ENCODE measurements at regions not wholly inside any gene's neighbourhood (a gene's known extent, or its start where the extent isn't known, plus 50 kb on each side); places are given as distances from the start of the nearest gene placed in this dataset.
"Not testable (repeated sequence)": the region's sequence is repeated elsewhere in the genome, so short reads cannot be mapped to it uniquely, and the experiment has no call there.

DNA sequence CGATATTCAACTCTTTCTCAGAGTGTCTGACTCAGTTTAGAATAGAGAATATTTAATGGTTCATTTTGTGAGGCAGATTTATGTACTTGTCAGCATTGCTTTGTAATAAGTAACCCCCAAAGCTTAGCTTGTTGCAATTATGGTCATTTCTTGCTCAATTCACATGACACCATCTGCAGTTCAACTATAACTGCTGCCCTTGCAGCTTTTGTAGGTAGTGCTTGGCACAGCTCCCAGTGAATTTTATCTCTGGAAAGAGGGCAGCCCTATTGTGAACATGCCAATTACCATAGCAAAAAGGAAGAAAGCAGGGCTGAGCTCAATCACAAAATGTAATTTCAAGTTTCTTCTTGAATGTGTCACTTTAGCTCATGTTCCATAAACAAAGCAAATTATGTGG, 1587.7 kb upstream of the ACO1 start:
- DNase-seq = peak; percentile 1

DNA sequence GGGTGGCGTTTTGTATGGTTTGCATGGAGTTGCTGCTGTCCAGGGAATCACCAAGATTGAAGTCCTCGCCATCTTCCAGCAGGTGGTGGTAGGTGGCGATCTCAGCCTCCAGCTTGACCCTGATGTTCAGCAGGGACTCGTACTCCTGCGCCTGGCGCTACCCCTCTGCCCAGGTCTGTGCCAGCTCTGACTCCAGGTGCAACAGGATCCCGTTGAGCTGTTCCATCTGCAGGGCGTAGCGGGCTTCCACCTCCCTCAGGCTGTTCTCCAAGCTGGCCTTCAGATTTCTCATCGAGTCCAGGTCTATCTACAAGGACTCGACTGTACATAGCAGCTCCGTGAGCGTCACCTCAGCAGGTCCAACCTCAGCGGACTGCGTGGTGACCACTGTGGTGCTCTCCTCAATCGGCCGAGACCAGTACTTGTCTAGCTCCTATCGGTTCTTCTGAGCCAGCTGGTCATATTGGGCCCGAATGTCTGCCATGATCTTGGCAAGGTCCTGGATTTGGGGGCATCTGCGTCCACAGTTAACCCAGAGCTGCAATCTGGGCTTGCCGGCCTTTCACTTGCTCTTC, 1584.8 kb upstream of the ACO1 start:
- no peak for DNase-seq

DNA sequence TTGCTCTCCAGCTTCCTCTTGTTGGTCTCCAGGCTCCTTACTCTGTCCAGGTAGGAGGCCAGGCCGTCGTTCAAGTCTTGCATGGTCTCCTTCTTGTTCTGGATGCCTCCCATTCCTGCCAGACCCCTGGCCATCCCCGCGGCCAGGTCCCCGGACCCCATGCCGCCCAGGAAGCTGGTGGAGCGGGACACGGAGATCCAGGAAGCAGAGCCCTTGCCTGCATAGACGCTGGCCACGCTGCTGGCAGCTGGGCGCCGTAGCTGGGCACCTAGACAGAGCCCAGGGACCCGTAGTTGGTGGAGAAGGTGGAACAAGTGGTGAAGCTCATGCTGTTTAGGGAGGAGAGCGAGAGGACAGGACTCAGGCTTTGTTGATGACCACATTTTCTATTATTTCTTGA, 1584.0 kb upstream of the ACO1 start:
- no peak for DNase-seq

DNA sequence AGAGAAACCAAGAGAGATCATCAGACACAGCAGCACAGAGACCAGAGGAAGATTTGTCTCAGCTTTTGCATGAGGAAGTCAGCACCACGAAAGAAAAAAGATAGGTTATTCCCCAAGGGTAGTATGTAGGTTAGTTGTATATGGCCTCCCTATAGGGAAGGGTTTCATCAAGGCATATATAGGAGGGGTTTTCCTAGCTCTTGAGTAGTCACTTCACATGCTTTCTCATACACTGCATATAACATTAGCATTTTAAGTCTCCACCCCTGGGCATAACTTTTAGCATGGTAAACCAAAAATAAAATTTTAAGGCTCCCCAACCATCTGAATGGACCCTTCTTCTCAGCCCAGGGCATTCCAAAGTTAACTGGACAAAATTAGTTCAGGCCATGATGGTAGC, 1571.6 kb upstream of the ACO1 start:
- no peak for DNase-seq

DNA sequence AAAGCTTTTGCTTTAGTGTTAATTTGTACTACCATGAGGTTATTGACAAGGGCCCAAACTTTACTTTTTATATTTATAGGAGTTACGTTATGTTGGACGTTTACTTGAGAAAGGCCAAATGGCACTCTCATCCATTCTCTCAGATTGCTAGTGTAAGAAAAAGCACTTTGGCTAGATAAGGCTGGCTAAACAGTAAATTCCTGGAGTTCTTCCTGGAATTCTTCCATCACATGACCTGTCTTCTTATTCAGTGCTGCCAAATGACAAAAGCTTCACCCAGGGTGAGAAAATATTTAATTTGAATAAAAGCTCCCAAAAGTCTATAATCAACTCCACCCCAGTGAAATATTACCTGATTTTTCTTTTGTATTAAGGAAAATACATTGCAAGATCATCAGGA, 1568.9 kb upstream of the ACO1 start:
- DNase-seq = no peak

DNA sequence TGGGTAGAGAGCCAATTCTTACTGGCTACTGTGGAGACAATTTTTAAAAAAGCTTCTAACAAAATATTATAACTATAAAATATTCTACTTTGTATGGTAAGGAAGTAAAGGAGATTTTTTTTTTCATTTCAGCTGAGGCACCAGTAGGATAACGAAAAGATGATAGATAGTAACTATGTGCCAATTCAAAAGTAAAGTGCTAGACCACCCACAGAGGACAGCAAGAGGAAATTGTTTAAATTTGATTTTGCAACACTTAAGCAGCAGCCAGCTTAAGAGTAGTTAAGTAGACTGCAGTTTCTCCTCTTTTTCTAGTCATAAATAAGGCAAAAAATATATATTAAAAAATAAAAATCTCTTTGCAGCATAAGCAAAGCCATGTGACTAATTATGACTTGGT, 1539.3 kb upstream of the ACO1 start:
- no peak for DNase-seq

DNA sequence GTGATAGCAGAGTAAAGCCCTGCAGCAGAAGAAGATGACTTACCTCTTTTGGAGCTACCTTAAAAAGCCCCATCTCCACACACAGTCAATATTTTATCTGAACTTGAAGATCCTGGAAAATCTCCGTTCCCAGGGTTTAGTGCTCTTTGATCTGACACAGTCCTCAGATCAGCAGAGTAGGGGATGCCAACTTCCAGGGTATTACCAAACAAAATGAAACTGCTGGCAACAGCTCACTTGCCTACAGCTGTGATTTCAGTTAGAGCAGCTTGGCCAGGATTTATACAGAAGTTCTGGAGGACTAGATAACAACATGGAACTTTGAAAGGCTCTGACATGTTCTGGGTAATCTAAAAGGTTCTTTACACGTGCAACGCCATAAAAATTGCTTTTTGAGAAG, 1537.8 kb upstream of the ACO1 start:
- DNase-seq = no peak

DNA sequence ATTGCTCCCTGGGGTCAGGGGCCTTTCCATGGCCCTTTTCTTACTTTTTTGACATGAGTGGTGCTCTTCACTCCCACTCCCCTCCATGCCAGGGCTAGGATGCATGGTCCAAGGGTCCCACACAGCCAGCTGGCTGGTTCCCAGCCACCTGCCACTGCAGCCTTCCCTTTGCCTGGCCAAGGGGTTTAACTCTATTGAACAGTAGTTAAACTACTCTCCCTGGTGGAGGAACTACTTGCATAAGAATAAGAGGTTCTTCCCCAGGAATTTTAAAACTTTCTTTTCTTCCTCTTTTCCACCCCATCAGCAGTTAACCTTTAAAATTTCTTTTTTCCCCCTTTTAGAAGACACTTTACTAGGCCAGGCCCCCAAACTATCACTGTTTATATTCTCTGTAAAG, 1532.8 kb upstream of the ACO1 start:
- no peak for DNase-seq

DNA sequence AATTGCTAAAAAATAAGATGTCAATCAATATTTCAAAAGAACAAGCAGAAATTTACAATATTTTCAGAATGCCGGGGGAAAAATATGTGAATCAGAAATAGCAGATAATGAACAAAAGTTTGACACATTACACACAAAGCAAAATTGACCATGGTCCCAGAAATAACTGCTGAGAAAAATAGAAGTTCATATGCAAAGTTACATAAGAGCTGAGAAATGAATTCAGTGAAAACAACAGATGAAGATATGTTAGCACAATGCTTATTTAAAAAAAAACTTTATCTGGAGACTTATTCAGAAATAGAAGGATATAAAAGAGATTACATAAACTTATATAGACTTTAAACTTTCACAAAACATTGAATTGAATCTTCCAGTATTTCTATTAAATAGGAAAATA, 1483.7 kb upstream of the ACO1 start:
- no peak for DNase-seq

DNA sequence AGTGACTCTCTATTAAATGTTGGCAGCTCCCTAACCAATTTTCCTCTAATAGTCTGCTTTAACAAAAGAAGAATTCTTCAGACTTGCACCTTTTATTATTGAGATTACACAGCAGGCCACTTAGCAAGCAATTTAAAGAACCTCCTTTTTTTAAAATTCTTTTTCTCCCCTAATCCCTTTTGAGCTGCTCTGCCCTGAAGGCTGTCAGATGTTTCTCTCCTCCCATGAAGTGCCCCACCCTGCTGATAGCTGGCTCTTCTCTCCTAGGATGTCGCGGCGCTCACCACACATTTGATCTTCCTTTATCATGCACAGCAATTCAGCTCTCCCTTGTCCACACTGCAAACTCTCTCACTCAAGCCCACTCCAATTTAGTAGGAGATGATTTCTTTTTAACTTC, 1471.1 kb upstream of the ACO1 start:
- no peak for DNase-seq

DNA sequence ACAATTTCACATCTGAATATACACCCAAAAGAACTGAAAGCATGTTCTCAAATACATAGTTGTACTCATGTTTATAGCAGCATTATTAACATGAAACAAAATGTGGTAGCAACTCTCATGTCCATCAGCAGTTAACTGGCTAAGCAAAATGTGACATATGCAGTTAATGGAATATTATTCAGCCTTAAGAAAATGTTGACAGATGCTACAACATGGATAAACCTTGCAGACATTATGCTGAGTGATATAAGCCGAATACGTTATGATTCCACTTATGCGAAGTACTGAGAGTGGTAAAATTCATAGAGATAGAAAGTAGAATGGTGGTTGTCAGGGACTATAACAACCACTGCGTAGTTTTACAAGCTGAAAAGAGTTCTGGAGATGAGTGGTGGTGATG, 1469.0 kb upstream of the ACO1 start:
- DNase-seq = no peak

DNA sequence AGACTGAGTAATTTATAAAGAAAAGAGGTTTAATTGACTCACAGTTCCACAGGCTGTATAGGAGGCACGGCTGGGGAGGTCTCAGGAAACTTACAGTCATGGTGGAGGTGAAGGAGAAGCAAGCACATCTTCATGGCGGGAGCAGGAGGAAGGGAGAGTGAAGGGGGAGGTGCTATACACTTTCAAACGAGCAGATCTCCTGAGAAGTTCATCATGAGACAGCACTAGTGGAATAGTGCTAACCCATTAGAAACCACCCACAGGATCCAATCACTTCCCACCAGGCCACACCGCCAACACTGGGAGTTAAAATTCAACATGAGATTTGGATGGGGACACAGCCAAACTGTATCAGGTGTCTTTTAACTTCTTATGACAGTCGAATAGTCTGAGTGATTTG, 1459.3 kb upstream of the ACO1 start:
- DNase-seq = no peak

DNA sequence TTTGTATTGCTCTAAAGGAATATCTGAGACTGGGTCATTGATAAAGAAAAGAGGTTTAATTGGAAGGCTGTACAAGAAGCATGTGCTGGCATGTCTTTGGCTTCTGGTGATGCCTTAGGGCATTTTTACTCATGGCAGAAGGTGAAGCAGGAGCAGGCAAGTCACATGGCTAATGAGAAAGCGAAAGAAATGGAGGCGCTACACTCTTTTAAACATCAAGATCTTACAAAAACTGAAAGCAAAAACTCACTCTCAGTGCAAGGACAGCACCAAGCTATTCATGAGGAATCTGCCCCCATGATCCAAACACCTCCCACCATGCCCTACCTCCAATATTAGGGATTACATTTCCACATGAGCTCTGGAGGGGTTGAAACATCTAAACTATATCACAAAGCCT, 1458.8 kb upstream of the ACO1 start:
- no peak for DNase-seq

DNA sequence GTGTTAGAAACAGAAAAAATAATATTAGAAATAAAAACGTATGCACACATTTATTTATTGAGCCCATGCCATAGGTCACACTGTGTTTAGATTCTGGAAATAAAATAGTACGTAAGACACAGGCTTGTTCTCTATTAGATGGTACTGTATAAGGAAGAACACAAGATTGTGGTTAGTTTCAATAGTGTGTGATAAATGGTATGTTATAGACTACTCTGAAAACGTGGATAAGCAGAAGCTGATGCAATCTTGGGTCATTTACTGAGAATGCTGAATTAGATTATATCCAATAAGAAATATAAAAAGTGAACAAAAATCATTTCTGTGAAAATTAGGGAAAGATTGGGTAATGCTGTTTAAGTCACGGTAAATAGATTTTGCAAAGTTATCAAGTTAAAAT, 1456.4 kb upstream of the ACO1 start:
- no peak for DNase-seq

DNA sequence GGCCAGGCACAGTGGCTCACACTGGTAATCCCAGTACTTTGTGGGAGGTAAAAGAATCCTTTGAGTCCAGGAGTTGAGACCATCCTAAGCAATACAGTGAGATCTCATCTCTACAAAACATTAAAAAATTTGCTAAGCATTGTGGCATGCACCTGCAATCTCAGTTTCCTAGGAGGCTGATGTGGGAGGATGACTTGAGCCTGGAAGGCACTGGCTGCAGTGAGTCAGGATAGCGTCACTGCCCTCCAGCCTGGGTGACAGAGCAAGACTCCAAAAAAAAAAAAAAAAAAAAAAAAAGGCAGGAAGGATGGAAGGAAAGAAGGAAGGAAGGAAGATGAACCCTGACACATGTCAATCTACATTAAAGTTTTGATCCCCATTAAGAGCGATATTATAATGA, 1452.2 kb upstream of the ACO1 start:
- no peak for DNase-seq

DNA sequence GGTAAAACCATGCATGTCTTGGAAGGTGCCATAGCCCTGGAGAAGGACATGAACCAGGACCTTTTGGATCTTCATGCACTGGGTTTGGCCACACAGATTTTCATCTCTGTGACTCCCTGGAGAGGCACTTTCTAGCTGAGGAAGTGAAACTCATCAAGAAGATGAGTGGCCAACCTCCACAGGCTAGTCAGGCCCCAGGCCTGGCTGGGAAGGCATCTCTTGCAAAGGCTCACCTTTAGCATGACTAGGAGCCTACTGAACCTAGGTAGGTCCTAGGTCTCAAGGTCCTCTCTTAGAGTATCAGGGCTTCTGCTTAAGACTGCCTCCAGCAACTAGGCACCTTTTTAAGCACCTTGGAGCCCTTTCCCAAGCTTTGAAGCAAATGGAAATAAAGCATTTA, 1448.7 kb upstream of the ACO1 start:
- DNase-seq = no peak

DNA sequence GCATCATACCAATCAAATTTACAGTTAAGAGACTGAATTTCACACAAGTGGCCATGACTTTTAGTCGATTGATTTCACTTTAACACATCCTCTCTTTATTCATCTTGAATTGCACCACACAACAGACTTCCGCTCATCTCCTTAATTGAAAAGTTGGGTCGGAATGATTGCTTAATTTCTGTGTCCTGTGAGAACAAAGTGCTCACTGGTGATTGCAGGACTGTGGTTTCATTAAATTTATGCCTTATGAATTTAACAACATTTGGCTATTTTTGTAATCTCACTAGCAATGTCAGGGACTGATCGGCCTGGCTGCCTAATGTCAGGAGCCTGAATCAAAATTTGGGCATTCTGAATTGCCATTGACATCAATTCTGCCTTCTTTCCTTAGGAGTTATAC, 1447.3 kb upstream of the ACO1 start:
- DNase-seq = no peak

DNA sequence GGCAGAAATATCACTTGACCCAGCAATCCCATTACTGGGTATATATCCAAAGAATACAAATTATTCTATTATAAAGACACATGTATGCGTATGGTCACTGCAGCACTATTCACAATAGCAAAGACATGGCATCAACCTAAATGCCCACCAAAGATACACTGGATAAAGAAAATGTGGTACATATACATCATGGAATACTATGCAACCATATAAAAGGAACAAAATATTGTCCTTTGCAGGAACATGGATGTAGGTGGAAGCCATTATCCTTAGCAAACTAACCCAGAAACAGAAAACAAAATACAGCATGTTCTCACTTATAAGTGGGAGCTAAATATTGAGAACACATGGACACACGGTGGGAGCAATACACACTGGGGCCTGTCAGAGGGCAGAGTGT, 1441.6 kb upstream of the ACO1 start:
- not testable (repeated sequence) for DNase-seq

DNA sequence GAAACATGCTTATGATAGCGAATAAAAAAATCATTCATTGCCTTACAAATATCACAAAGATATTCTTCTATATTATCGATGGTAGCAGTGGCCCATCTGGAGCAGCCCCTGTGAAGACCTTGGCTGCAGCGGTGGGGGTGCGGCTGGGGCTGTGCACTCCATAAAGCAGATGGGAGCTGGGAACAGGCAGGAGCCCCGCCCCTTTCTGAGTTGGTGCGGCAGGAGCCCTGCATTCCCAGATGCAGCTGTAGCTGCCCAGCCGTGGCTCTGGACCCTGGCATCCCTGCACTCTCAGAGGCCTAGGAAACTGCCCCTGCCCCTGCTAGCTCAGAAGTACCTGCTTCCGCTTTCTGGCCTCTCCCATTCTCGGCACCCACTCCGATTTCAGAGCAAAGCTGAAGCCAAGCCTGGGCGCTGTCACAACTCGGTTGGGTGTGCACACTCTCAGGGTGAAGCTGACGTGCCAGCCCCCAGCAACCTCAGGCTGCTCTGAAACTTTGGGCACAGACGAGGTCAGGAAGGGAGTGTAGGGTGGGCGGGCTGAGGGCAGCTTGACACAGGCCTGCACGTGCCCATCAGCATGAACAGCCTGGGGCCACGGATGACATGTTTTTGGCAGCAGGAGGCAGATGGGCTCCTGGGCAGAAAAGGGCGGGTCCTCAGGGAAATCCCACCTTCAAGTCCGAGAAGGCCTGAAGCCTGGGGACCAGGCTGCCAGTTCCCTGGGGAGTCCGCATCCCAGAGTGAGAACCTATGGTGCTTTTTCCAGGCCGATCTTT, 1440.8 kb upstream of the ACO1 start:
- DNase-seq = no peak

DNA sequence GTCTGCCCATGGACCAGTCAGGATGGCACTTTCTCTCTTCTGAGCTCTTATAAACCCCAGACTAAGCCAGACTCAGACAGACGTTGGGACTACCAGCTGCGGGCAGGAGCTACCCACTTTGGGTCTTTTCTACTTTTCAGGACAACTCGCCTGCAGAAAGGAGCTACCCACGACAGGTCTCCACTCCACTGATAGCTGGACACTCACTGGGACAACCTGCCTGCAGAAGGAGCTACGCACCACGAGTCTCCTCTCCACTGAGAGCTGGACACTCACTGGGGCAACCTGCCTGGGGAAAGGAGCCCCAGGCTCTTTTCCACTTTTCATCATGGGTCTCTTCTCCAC, 1440.2 kb upstream of the ACO1 start:
- no peak for DNase-seq

DNA sequence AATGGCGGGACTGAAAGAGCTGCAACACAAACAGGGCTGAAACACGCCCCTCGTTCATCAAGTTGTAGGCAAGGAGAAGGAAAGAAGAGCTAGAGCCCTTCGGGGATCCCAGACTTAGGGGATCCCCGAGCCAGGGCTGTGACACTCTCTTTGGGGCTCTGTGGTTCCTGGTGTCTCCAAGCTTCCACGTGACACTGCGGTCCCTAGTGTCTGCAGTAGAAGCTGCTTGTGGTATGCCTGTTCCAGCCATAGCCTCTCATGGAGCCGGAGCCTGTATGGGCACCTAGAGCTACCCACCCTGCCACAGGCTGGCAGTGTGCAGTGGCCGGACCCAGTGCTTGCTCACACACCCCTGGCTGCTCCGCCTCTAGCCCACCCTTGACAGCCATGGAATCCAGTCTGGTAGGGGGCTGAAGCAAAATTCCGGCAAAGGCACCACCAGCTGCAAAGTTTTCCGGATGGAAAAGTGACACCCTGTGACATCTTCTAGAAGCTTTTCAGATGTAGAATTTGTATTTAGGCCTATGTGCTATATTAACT, 1439.6 kb upstream of the ACO1 start:
- DNase-seq = no peak

DNA sequence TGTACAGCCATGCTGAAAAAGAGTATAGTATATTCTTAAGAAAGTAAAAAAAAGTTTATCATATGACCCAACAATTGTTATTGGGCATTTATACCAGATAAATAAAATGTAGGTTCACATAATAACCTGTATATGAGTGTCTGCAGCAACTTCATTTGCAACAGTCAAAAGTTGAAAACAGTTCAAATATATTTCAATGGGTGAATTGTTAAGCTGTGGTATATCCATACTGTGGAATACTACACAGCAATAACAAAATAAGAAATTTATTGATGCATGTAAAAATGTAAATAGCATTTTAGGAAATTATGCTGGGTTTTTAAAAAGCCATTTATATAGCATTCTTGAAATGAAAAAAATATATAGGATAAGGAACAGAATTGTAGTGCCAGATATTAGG, 1420.1 kb upstream of the ACO1 start:
- DNase-seq = no peak

DNA sequence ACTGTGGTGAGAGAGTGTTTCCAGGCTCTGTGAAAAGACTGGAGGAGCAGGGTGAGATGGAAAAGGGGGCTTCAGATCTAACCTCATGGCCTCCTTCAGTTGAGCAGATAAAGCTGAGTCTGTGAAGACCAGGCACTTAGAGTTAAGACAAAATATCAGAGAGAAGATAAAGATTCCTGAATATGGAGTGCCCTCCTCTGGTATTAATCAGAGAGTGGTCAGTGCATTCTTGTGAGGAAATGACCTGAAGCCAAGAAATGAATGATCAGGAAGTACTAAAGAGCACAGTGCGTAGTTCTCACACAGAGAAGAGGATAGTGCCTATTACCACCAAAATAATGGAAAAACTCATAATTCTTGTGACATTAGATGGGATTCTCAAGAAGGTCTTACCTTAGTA, 1417.0 kb upstream of the ACO1 start:
- DNase-seq = no peak

DNA sequence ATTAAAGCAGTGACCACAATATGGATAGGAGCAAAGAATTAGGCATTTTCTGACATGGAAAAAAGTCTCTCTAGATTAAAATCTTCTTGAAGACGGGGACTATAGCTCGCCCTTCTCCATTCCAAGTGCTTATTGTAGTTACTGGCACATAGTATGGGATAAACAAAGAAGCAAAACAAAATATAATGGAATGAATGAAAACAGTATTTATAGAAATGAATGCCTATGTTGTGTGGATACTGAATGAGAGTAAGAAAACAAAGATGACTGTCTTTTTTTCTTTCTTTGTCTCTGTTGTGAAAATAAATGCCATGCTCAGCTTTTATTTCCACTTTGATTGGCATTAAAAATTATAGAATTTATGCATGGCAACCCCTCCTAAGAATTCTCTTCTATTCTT, 1414.3 kb upstream of the ACO1 start:
- no peak for DNase-seq

DNA sequence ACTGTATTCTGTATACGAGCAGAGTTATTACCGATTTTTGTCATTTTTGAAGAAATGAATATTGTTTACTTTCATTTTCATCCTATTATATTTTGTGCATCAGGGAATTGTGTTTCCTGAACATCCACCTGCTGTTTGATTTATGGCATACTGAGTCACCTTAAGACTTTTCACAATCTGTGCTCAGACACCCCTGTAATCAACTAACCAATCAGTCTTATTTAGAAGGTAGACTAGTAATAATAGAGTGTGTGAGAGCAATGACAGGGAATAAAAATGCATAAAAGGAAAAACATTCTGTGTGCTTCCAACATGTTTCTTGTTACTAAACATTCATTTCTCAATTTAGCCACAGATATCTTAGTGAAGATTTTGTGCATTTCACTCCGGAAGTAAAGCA, 1413.6 kb upstream of the ACO1 start:
- peak; percentile 21 for DNase-seq
